ENCODE measurements at regions not wholly inside any gene's neighbourhood (a gene's known extent, or its start where the extent isn't known, plus 50 kb on each side); places are given as distances from the start of the nearest gene placed in this dataset.

DNA sequence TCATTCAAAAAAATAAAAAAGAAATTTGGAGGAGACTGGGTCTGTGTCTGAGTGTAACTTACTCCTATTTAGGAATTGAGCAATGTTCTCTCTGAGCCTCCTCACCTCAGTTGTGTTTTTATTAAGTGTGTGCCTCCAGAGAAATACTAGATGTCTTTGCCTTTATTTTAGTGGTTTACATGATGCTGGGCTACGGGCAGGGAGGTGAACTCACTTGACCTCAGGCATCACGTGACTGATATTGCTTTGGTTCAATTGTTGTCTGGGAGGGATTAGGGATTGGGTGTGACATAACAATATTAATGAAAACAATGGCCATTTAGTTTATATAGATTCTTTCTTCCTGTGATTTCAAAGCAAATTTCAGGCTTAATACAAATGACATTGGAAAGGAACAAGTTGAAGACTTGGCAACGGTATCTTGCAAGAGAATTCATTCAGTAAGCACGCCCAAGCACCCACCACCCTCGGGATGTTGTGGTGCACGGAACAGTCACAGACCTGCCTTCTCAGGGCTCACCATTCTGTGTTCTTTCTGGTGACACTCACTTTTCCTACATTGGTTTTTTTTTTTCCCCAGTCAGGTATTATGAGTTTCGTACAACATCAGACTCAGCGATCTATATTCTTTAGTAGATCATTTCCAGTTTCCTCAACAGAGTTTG lies 77.5 kb downstream of the BMP4 start:
- Mint-ChIP-seq H3K4me1 (no peaks in the 10 kb centered on the region), H3K4me3 (no peak overlapping the region), H3K27me3 (no peaks in the 10 kb centered on the region), H3K36me3 (ENCODE audit: low read depth) (no peaks in the 10 kb centered on the region), H3K27ac (no peak overlapping the region), H3K9me3 (peaks cover 3% of the 10 kb centered on the region)
- POLR2A ChIA-PET, result no interaction called here
- CTCF ChIA-PET, result no interaction called here
- no peak for DNase-seq

DNA sequence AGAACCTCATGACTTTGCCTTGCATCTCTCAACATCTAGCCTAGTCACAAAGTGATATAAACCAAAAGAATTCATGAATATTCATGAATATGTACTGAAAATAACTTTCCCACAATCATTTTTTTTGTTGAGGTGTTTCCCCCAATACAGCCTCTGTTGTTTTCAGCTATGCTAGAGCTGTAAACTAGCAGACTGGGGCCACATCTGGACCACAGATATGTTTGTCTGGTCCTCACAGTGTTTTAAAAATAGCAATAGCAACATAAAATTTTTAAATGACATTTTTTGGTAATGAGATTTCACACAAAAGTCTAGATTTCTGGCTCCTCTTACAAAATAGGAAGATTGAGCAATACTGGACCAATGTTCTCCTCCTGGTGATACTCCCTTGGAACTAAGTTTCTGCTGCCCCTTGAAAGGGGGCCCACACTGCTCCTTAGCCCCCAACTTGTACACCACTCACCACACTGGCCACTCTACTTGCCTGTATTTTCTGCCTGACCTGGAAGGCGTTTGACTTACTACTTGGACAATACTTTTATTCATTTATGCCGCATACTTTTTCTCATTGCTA lies 81.2 kb downstream of the BMP4 start:
- no peaks in the 10 kb centered on the region for H3K4me1 Mint-ChIP-seq
- POLR2A ChIA-PET, result no interaction called here
- no peaks in the 10 kb centered on the region for H3K27me3 Mint-ChIP-seq
- H3K9me3 Mint-ChIP-seq, result peaks cover 3% of the 10 kb centered on the region
- no peak overlapping the region for H3K27ac Mint-ChIP-seq
- no peaks in the 10 kb centered on the region for H3K36me3 Mint-ChIP-seq (ENCODE audit: low read depth)
- no peak for DNase-seq
- no peak overlapping the region for H3K4me3 Mint-ChIP-seq
- CTCF ChIA-PET, result no interaction called here

DNA sequence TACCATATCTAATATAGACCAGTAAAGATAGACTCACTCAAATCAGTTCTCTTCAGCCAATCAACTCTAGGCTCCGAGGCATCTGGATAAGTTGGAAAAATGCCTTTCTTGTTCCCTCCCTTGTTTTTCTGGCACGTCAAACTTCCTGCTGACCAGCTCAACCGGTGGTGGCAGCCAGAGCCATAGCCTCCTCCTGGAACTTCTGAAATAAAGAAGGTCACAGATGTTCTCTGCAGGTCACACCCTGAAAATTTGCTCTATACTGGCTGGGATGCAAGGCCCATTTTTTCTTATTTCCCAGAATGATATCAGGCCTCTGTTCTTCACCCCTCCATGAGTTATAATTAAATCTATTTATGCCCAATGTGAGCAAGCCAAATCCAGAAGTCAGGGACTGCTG lies 81.9 kb downstream of the BMP4 start:
- Mint-ChIP-seq H3K27me3 (no peaks in the 10 kb centered on the region), H3K27ac (no peak overlapping the region), H3K9me3 (peaks cover 3% of the 10 kb centered on the region), H3K4me1 (no peaks in the 10 kb centered on the region), H3K4me3 (no peak overlapping the region), H3K36me3 (ENCODE audit: low read depth) (no peaks in the 10 kb centered on the region)
- CTCF ChIA-PET, result no interaction called here
- DNase-seq, result no peak
- POLR2A ChIA-PET, result no interaction called here

DNA sequence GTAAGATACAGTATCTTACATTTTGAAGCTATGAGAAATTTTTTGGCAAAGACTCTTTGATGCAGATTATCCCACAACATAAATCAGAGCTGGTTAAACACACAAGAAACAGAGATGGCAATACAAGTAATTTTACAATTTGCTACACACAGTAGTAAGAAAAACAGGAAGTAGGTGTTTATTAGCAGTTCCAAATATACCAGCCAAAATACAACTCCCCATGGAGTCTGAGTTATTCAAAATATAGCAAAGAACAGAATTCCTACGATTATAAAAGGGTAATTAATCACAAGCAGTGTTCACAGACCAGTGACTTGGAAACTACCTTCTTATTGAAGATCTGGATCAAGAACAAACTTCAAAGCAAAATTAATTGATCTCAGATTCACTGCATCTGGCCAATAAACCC lies 83.9 kb downstream of the BMP4 start:
- no peaks in the 10 kb centered on the region for H3K36me3 Mint-ChIP-seq (ENCODE audit: low read depth)
- no peak overlapping the region for H3K27ac Mint-ChIP-seq
- no peaks in the 10 kb centered on the region for H3K4me1 Mint-ChIP-seq
- POLR2A ChIA-PET, result no interaction called here
- H3K9me3 Mint-ChIP-seq, result no peaks in the 10 kb centered on the region
- DNase-seq, result no peak
- H3K4me3 Mint-ChIP-seq, result no peak overlapping the region
- H3K27me3 Mint-ChIP-seq, result no peaks in the 10 kb centered on the region
- CTCF ChIA-PET, result no interaction called here

DNA sequence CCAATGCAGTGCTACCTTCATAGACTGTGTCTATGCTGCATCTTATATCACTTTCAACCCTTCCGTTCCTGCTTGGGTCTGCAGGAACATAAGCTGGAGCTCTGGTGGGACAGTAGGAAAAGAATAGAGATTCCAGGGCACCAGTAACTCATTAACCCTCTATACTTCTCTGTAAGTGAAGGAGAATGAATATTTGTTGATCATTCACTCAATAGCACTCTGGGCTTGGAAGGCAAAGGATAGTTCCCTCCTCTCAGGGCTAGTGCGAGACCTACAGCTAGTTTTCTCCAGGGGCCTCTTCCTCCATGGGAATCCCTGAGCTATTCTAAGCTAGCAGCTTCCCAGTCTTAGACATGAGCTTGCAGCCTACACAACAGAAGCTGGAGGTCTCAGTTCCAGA lies 84.7 kb downstream of the BMP4 start:
- Mint-ChIP-seq H3K27me3 (no peaks in the 10 kb centered on the region), H3K36me3 (ENCODE audit: low read depth) (no peaks in the 10 kb centered on the region), H3K9me3 (no peaks in the 10 kb centered on the region), H3K4me1 (no peaks in the 10 kb centered on the region), H3K27ac (no peak overlapping the region), H3K4me3 (no peak overlapping the region)
- no peak for DNase-seq
- POLR2A ChIA-PET, result no interaction called here
- CTCF ChIA-PET, result no interaction called here

DNA sequence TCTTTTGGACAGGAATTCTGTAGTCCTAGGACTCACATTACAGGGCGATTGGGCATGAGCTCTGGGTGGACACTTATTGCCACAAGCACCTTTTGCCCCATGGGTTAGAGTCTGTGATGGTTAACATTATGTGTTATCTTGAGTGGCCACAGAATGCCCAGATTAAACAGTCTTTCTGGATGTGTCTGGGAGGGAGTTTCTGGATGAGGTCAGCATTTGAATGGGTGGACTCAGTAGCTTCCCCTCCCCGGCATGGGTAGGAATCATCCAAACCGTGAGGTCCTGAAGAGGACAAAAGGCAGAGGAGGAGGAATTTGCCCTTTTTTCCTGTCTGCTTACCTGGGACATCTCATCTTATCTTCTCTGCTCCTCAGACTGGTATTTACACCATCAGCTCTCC lies 85.6 kb downstream of the BMP4 start:
- POLR2A ChIA-PET, result no interaction called here

DNA sequence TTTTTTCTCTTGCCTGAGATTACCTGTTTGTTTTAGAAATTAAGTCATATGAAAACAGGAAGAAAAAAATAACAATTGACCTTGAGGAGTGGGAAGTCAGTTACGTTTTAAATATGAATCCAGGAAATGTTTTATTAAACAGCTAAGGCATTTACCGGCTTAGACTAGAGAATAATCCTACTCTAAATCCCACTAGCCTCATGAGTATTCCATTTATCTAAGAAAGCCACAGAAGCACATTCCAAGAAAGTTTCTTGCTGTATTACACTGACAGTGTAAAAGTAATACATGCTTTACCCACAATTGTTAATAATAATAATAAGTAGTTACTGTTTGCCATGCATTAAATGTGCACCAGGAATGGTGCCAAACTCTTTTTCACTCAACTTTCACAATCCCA lies 90.9 kb downstream of the BMP4 start:
- no peaks in the 10 kb centered on the region for H3K27me3 Mint-ChIP-seq
- H3K9me3 Mint-ChIP-seq, result no peaks in the 10 kb centered on the region
- POLR2A ChIA-PET, result no interaction called here
- no peaks in the 10 kb centered on the region for H3K36me3 Mint-ChIP-seq (ENCODE audit: low read depth)
- H3K27ac Mint-ChIP-seq, result no peak overlapping the region
- no peak overlapping the region for H3K4me3 Mint-ChIP-seq
- no peaks in the 10 kb centered on the region for H3K4me1 Mint-ChIP-seq
- DNase-seq, result no peak
- CTCF ChIA-PET, result no interaction called here

More for the DNA sequence above, 85.6 kb downstream of the BMP4 start:
- Mint-ChIP-seq H3K4me1 (no peaks in the 10 kb centered on the region), H3K27ac (no peak overlapping the region), H3K4me3 (no peak overlapping the region), H3K36me3 (ENCODE audit: low read depth) (no peaks in the 10 kb centered on the region), H3K9me3 (no peaks in the 10 kb centered on the region), H3K27me3 (no peaks in the 10 kb centered on the region)
- DNase-seq, result no peak
- CTCF ChIA-PET, result no interaction called here

DNA sequence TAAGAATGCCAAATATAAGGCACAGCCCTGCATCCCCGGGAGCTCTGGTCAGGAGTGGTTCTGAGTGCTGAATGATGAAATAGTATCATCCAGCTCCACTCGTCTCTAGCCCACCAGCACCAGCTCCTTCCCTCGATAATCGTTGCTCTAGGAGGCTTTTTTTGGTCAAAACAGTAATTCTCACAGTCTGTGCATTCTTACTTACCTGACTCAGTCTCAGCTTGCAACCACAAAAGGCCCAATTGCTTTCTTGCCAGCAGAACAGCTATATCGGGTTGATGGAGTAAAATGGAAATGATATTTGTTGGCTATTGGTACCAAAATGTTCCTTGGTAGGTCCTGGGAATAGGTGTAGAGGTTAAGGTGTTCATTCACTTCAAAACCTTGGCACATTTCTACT lies 94.8 kb downstream of the BMP4 start:
- POLR2A ChIA-PET, result no interaction called here
- Mint-ChIP-seq H3K9me3 (no peaks in the 10 kb centered on the region), H3K27me3 (no peaks in the 10 kb centered on the region), H3K36me3 (ENCODE audit: low read depth) (no peaks in the 10 kb centered on the region), H3K27ac (no peak overlapping the region), H3K4me3 (no peak overlapping the region), H3K4me1 (no peaks in the 10 kb centered on the region)
- DNase-seq, result no peak
- CTCF ChIA-PET, result no interaction called here

DNA sequence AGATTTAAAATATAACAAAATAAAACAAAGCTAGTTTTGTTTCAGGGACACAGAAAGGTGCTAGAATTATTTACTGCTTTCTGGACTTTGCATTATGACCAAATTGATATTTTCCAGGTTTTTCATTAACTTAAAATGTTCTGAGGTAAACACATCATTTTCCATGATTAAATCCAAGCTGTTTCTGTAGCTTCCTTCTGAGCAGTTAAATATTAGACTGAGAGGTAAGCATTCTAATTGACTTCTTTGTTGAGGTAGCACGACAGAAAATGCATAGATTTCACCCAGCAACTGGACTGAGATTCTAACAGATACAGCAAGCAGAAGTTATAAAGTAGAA lies 98.3 kb downstream of the BMP4 start:
- Mint-ChIP-seq H3K9me3 (no peaks in the 10 kb centered on the region), H3K4me1 (no peaks in the 10 kb centered on the region), H3K36me3 (ENCODE audit: low read depth) (no peaks in the 10 kb centered on the region), H3K4me3 (no peak overlapping the region), H3K27me3 (no peaks in the 10 kb centered on the region), H3K27ac (no peak overlapping the region)
- ChIA-PET POLR2A (no interaction called here), CTCF (no interaction called here)
- DNase-seq, result no peak

DNA sequence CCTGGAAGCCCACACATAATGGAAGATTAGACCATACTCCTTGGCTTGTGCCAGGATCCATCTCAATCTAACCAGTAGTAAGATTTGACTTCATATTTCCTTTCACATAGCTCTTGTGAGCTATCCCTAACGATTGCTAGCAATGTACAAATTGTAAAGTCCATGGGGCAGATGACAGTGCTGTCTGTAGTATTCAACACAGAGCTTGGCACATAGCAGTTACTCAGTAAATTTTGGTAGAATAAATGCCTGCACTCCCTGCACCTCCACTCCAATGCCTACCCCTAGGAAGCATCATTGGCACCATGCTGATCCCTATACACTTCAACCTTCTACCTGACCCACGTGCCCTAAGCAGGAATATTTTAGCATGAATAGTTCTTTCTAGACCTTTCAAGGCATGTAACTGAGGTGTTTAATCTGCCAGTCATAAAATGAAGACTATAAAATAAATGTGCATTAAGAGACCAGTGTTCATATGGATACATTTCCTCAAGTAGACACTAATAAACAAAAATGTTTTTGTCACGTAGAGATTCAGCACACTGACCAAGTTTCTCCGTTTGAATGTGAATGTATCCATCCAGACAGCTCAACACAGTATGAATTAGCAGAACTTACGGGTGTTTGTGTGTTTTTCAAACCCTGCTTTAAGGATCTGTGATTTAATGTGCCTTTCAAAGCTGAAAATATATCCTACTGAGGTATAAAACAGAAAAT lies 98.8 kb downstream of the BMP4 start:
- no peaks in the 10 kb centered on the region for H3K36me3 Mint-ChIP-seq (ENCODE audit: low read depth)
- no peaks in the 10 kb centered on the region for H3K4me1 Mint-ChIP-seq
- CTCF ChIA-PET, result no interaction called here
- DNase-seq, result no peak
- H3K9me3 Mint-ChIP-seq, result no peaks in the 10 kb centered on the region
- H3K27me3 Mint-ChIP-seq, result no peaks in the 10 kb centered on the region
- POLR2A ChIA-PET, result no interaction called here
- no peak overlapping the region for H3K27ac Mint-ChIP-seq
- H3K4me3 Mint-ChIP-seq, result no peak overlapping the region

DNA sequence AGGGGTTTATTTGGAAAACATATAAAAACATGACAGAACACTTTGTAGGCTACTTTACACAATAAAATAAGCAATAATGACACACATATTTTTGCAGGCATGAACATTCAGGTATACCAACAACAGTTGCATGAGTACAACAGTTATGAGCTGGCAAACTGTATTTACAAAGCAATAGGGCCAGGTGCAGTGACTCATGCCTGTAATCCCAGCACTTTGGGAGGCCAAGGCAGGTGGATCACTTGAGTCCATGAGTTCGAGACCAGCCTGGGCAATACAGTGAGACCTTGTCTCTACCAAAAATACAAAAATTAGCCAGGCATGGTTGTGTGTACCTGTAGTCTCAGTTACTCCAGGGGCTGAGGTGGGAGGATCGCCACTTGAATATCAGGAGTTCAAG lies 101.1 kb downstream of the BMP4 start:
- ChIA-PET POLR2A (no interaction called here), CTCF (no interaction called here)
- Mint-ChIP-seq H3K4me3 (no peak overlapping the region), H3K4me1 (no peaks in the 10 kb centered on the region), H3K27me3 (no peaks in the 10 kb centered on the region), H3K9me3 (no peaks in the 10 kb centered on the region), H3K27ac (no peak overlapping the region), H3K36me3 (ENCODE audit: low read depth) (no peaks in the 10 kb centered on the region)
- no peak for DNase-seq

DNA sequence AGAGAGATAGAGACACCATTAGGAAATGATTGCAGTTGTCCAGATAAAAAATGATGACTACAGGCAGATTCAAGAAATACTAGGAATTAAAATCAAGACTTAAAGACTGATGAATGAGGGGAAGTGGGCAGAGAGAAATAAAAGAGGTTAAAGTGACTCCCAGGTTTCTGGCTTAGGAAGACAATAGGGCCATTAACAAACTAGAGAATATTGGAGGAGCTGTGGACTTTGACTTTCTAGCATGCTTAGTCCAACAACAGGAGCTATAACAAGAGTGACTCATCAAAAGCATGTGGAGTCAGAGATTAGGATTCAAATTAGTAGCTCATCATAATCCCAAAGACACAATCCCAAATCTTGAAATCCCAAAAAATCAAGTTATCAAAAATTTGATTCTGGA lies 101.5 kb downstream of the BMP4 start:
- Mint-ChIP-seq H3K27ac (no peak overlapping the region), H3K4me3 (no peak overlapping the region), H3K36me3 (ENCODE audit: low read depth) (no peaks in the 10 kb centered on the region), H3K27me3 (no peaks in the 10 kb centered on the region), H3K4me1 (no peaks in the 10 kb centered on the region), H3K9me3 (no peaks in the 10 kb centered on the region)
- POLR2A ChIA-PET, result no interaction called here
- CTCF ChIA-PET, result no interaction called here
- no peak for DNase-seq

DNA sequence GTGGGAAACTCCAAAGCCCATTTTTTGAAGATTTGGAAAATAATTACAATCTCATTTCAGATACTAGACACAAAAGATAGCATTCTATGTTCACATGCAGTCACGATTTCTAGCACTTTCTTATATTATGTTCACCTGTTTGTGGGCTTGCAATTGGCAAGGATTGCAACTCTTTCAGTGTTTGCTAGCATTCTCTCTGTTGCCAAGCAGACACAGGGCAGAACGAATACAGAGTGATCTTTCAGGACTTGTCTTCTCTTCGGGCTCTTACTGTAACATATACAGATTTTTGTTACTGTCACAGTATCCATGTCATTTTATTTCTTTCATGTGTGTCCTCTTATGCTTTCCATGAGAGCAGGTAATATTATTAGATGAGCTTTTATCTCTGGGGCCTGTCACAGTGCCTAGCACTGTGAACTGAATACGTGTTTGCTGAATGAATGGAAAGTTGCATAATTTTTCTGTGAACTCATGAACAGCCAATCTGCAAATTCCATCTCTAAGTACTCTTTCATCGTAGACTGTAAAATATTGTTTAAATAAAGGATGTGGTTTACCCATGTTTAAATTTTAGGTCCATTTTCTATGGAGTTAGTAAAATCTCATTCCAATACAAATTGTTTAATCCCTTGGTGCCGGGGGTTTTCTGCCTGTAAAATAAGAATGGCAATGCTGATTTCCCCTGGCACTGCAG lies 105.1 kb downstream of the BMP4 start:
- Mint-ChIP-seq H3K27me3 (no peaks in the 10 kb centered on the region), H3K27ac (no peak overlapping the region), H3K9me3 (no peaks in the 10 kb centered on the region), H3K4me1 (no peaks in the 10 kb centered on the region), H3K36me3 (ENCODE audit: low read depth) (no peaks in the 10 kb centered on the region), H3K4me3 (no peak overlapping the region)
- CTCF ChIA-PET, result no interaction called here
- POLR2A ChIA-PET, result no interaction called here
- no peak for DNase-seq

DNA sequence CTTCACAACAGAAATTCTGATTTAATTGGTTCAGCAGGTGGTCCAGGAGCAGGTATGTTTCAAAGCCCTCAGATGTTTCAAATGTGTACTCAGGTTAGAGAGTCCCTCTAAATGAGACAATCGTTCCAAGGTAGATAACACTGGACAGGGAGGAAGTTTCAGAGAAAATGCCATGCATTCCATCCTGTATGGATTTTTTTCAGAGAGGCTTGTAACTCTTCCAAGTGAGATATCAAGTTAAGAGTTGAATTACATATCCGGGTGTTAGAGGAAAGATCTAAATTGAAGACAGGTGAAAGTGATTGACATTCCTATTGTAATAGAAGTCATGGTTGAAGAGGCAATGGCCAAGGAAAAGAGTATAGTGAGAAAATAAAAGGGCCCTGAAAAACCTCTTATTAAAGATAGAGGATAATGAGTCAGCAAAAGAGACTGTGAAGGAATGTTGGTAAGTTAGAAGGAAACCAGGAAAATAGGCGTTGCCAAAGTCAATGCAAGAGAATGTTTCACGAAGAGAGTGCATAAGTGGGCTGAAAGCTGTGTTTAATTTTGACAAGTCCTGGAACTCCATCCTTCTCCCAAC lies 105.8 kb downstream of the BMP4 start:
- DNase-seq, result no peak
- POLR2A ChIA-PET, result no interaction called here
- CTCF ChIA-PET, result no interaction called here
- Mint-ChIP-seq H3K4me1 (no peaks in the 10 kb centered on the region), H3K36me3 (ENCODE audit: low read depth) (no peaks in the 10 kb centered on the region), H3K27me3 (no peaks in the 10 kb centered on the region), H3K27ac (no peak overlapping the region), H3K4me3 (no peak overlapping the region), H3K9me3 (no peaks in the 10 kb centered on the region)
